ENCODE measurements at regions not wholly inside any gene's neighbourhood (a gene's known extent, or its start where the extent isn't known, plus 50 kb on each side); places are given as distances from the start of the nearest gene placed in this dataset.

- H3K36me3 ChIP-seq, result no peaks in the 10 kb centered on the region
- intact Hi-C loops (cut with DNase I; ENCODE audit: low total_unique reads), result no loop called here
- no peak for TF ChIP-seq EP300 (IDR thresholded peaks at IDR 0.05)
- no peak for DNase-seq
- H3K27me3 ChIP-seq, result no peaks in the 10 kb centered on the region
- H3K9me3 ChIP-seq, result no peaks in the 10 kb centered on the region
- peaks cover 0 to 7% (median 3%) of the 10 kb centered on the region in 4 donors for H3K4me1 ChIP-seq
- WGBS, 5 donors, result 90 to 95% (median 95%) methylated on average over 3 of the region's 3 CpGs
- no peak overlapping the region for H3K27ac ChIP-seq
- H3K4me3 ChIP-seq, result no peak overlapping the region
Observed at GRCh38 chr6:95786802-95787201, 209.5 kb downstream of the MANEA start.

GRCh38 chr6:95790787-95791186 is 213.5 kb downstream of the MANEA start:
- DNase-seq, result peak; percentile 25 to 69
- Histone ChIP-seq H3K4me3 (no peak overlapping the region), H3K36me3 (no peaks in the 10 kb centered on the region), H3K27ac (peak overlapping the region in 2 of 5 donors; percentile 47 to 72), H3K9me3 (peaks cover 0 to 6% (median 0%) of the 10 kb centered on the region in 4 donors), H3K27me3 (no peaks in the 10 kb centered on the region), H3K4me1 (peaks cover 0 to 7% (median 3%) of the 10 kb centered on the region in 4 donors)
- intact Hi-C loops (cut with DNase I; ENCODE audit: low total_unique reads), result no loop called here
- 27 to 52% (median 49%) methylated on average over 7 of the region's 7 CpGs for WGBS, 5 donors
- TF ChIP-seq POLR2A (IDR thresholded peaks at IDR 0.05) (no peak), POLR2AphosphoS5 (IDR thresholded peaks at IDR 0.05) (peak in 2 of 3 donors; percentile 69 to 76)

- intact Hi-C loops (cut with DNase I; ENCODE audit: low total_unique reads), result no loop called here
- H3K4me3 ChIP-seq, result no peak overlapping the region
- DNase-seq, result no peak
- TF ChIP-seq CTCF (IDR thresholded peaks at IDR 0.05), result no peak
- no peak for TF ChIP-seq EP300 (IDR thresholded peaks at IDR 0.05)
- no peak for TF ChIP-seq POLR2AphosphoS5 (IDR thresholded peaks at IDR 0.05)
- no peak for TF ChIP-seq POLR2A (IDR thresholded peaks at IDR 0.05)
- no peaks in the 10 kb centered on the region for H3K27me3 ChIP-seq
- H3K36me3 ChIP-seq, result no peaks in the 10 kb centered on the region
- peaks cover 0 to 6% (median 0%) of the 10 kb centered on the region in 4 donors for H3K9me3 ChIP-seq
- H3K4me1 ChIP-seq, result peaks cover 0 to 7% (median 3%) of the 10 kb centered on the region in 4 donors
- H3K27ac ChIP-seq, result no peak overlapping the region
Observed at GRCh38 chr6:95794749-95795148, 217.4 kb downstream of the MANEA start.

GRCh38 chr6:95795927-95796326 is 218.6 kb downstream of the MANEA start:
- Histone ChIP-seq H3K27me3 (no peaks in the 10 kb centered on the region), H3K9me3 (peaks cover 0 to 6% (median 0%) of the 10 kb centered on the region in 4 donors), H3K36me3 (no peaks in the 10 kb centered on the region), H3K27ac (no peak overlapping the region), H3K4me1 (peaks cover 0 to under 1% (median 0%) of the 10 kb centered on the region in 4 donors), H3K4me3 (no peak overlapping the region)
- TF ChIP-seq POLR2AphosphoS5 (IDR thresholded peaks at IDR 0.05), result no peak
- no peak for TF ChIP-seq POLR2A (IDR thresholded peaks at IDR 0.05)
- no peak for TF ChIP-seq EP300 (IDR thresholded peaks at IDR 0.05)
- no peak for TF ChIP-seq CTCF (IDR thresholded peaks at IDR 0.05)
- intact Hi-C loops (cut with DNase I; ENCODE audit: low total_unique reads), result no loop called here
- DNase-seq, result no peak

- TF ChIP-seq POLR2A (IDR thresholded peaks at IDR 0.05) (no peak), CTCF (IDR thresholded peaks at IDR 0.05) (no peak), EP300 (IDR thresholded peaks at IDR 0.05) (no peak), POLR2AphosphoS5 (IDR thresholded peaks at IDR 0.05) (no peak)
- intact Hi-C loops (cut with DNase I; ENCODE audit: low total_unique reads), result no loop called here
- H3K27ac ChIP-seq, result no peak overlapping the region
- H3K9me3 ChIP-seq, result peaks cover 0 to 6% (median 0%) of the 10 kb centered on the region in 4 donors
- DNase-seq, result no peak
- H3K36me3 ChIP-seq, result no peaks in the 10 kb centered on the region
- WGBS, 5 donors, result 81 to 98% (median 93%) methylated on average over 2 of the region's 2 CpGs
- H3K27me3 ChIP-seq, result no peaks in the 10 kb centered on the region
- peaks cover 0 to under 1% (median 0%) of the 10 kb centered on the region in 4 donors for H3K4me1 ChIP-seq
- H3K4me3 ChIP-seq, result no peak overlapping the region
Observed at GRCh38 chr6:95797054-95797453, 218.7 kb upstream of the FUT9 start.

Data from stomach (tissue), 8 donors.